HepG2 (cell line): ENCODE measurements at regions not wholly inside any gene's neighbourhood (a gene's known extent, or its start where the extent isn't known, plus 50 kb on each side); places are given as distances from the start of the nearest gene placed in this dataset.

ENCODE experiments used
- ATAC-seq: fragments of 200-7000 bp; cut with Tn5 transposase; 3 replicates; pipeline ENCODE4 v1.9.1; 2020; ENCODE audit warnings: mild to moderate bottlenecking, moderate library complexity
- BruUV-seq: library from RNA; stranded (reverse); fragments of 400-500 nt; replicated peaks from 2 replicates; lab custom pipeline; 2021; lab: Mats Ljungman, UMichigan
- CTCF ChIA-PET: fragments of 300-600 bp; formaldehyde crosslinking; extraction: SDS; loops from one replicate; lab custom pipeline; 2021; ENCODE audit warnings: low total read pairs, inconsistent platforms, low intra/inter-chr PET ratio; lab: Yijun Ruan, JAX
- POLR2A ChIA-PET: fragments of 350-600 bp; sonication (Branson Sonifier 250); formaldehyde crosslinking; loops from one replicate; lab custom pipeline; 2020; ENCODE audit warnings: antibody characterized with exemption, inconsistent platforms; lab: Yijun Ruan, JAX
- DNase-seq: peaks from one replicate; pipeline ENCODE4 v3.0.0-alpha.2; 2015; ENCODE audit warnings: low spot score
- FAIRE-seq: peaks from 3 replicates; lab custom pipeline; 2011; peaks lifted over from hg19 to GRCh38; lab: Jason Lieb, UNC
- H2AFZ ChIP-seq: one replicate; pipeline ENCODE4 v1.6.1; 2011; ENCODE audit warnings: low read length, inconsistent platforms
- H3K27ac ChIP-seq: fragments of 300-600 bp; 3 replicates; pipeline ENCODE4 v1.8.0; 2011; ENCODE audit warnings: mixed run types, mild to moderate bottlenecking, mixed read lengths, low read length, inconsistent platforms; ENCODE audit not compliant: insufficient read depth; ENCODE audit errors: extremely low read length
- H3K27me3 ChIP-seq, 2 experiments: fragments of 200-600 bp in 1 of 2; 2 replicates in 1 of 2; 3 replicates in 1 of 2; pipeline versions ENCODE4 v1.6.0 to v1.8.0; 2011; ENCODE audit warnings: low read length in 2 of 2, mild to moderate bottlenecking in 2 of 2, moderate library complexity in 2 of 2, inconsistent platforms in 1 of 2; ENCODE audit not compliant: insufficient read depth in 2 of 2, control insufficient read depth in 1 of 2
- H3K36me3 ChIP-seq, 2 experiments: fragments of 200-600 bp in 1 of 2; replicated peaks in 1 of 2; 2 replicates in 1 of 2; 3 replicates in 1 of 2; pipeline versions ENCODE4 v1.5.1 to v1.8.0; 2011; ENCODE audit warnings: low read length in 2 of 2, inconsistent platforms in 1 of 2; ENCODE audit not compliant: insufficient read depth in 2 of 2, control insufficient read depth in 1 of 2
- H3K4me1 ChIP-seq: 2 replicates; pipeline ENCODE4 v1.5.1; 2012; ENCODE audit warnings: low read length, inconsistent platforms; ENCODE audit not compliant: insufficient read depth
- H3K4me2 ChIP-seq: 2 replicates; pipeline ENCODE4 v1.6.0; 2011; ENCODE audit warnings: low read depth, low read length, inconsistent platforms
- H3K4me3 ChIP-seq, 3 experiments: fragments of 200-600 bp in 1 of 3; sonication (generic), shearing (Covaris generic) in 1 of 3; replicated peaks in 1 of 3; 2 replicates each; pipeline ENCODE4 v1.5.1; 2011 to 2016; ENCODE audit warnings: low read length in 3 of 3, inconsistent platforms in 2 of 3, low read depth in 2 of 3, mild to moderate bottlenecking in 2 of 3, control low read depth in 1 of 3, mixed read lengths in 1 of 3; ENCODE audit not compliant: insufficient read depth in 1 of 3
- H3K79me2 ChIP-seq: one replicate; pipeline ENCODE4 v1.6.1; 2011; ENCODE audit warnings: low read length, inconsistent platforms; ENCODE audit not compliant: insufficient read depth
- H3K9ac ChIP-seq: 2 replicates; pipeline ENCODE4 v1.6.0; 2011; ENCODE audit warnings: mild to moderate bottlenecking, low read depth, low read length, inconsistent platforms; ENCODE audit not compliant: insufficient read depth
- H3K9me3 ChIP-seq: 2 replicates; pipeline ENCODE4 v1.5.1; 2012; ENCODE audit warnings: mild to moderate bottlenecking, low read length
- H4K20me1 ChIP-seq: 2 replicates; pipeline ENCODE4 v1.6.0; 2011; ENCODE audit warnings: inconsistent platforms, mild to moderate bottlenecking, low read length, moderate library complexity; ENCODE audit not compliant: insufficient read depth
- EP300 ChIP-seq, 3 experiments: sonication (generic) in 1 of 3; formaldehyde crosslinking in 1 of 3; IDR thresholded peaks; 2 replicates each; pipeline versions ENCODE4 v1.5.1 to v1.6.1; 2011 to 2020; ENCODE audit warnings: low read depth in 2 of 3, low read length in 2 of 3, borderline replicate concordance in 1 of 3, improper control_type of control experiment in 1 of 3, mild to moderate bottlenecking in 1 of 3, missing genetic modification reagents in 1 of 3, moderate library complexity in 1 of 3
- HNF4G ChIP-seq, 2 experiments: sonication (generic) in 1 of 2; formaldehyde crosslinking in 1 of 2; IDR thresholded peaks; 2 replicates each; pipeline versions ENCODE4 v1.4.0 to v1.6.1; 2011 to 2020; ENCODE audit warnings: borderline replicate concordance in 2 of 2, low read depth in 2 of 2, mild to moderate bottlenecking in 2 of 2, low read length in 1 of 2, missing genetic modification reagents in 1 of 2, moderate library complexity in 1 of 2
- HOXA3 ChIP-seq: sonication (generic); formaldehyde crosslinking; IDR thresholded peaks from 2 replicates; pipeline ENCODE4 v1.5.0; 2020; ENCODE audit warnings: missing genetic modification reagents
- NRL ChIP-seq: sonication (generic); formaldehyde crosslinking; IDR thresholded peaks from 2 replicates; pipeline ENCODE4 v1.5.0; 2020; ENCODE audit warnings: missing genetic modification reagents, mild to moderate bottlenecking, moderate library complexity, borderline replicate concordance
- RNF2 ChIP-seq: fragments of 450-650 bp; conservative IDR thresholded peaks from 2 replicates; pipeline ENCODE4 v1.6.1; 2016; ENCODE audit warnings: low read depth
- SMC3 ChIP-seq: IDR thresholded peaks from 2 replicates; pipeline ENCODE4 v1.6.1; 2011; ENCODE audit warnings: low read length, improper control_type of control experiment
- SOX5 ChIP-seq: IDR thresholded peaks from 2 replicates; pipeline ENCODE4 v1.6.1; 2016; ENCODE audit warnings: borderline replicate concordance
- ZNF615 ChIP-seq: sonication (generic); formaldehyde crosslinking; IDR thresholded peaks from 2 replicates; pipeline ENCODE4 v1.5.0; 2020; ENCODE audit warnings: mild to moderate bottlenecking, missing genetic modification reagents, borderline replicate concordance
- WGBS: methylation state at CpG from one replicate; pipeline ENCODE4 v1.1.6; 2017; ENCODE audit warnings: low lambda C conversion rate; 5-methylcytosine and 5-hydroxymethylcytosine counted together
- in situ Hi-C: cut with HindIII; loops from 2 replicates; pipeline ENCODE4 v1.10.0; 2017; ENCODE audit warnings: low pct_unique_long_range_greater_than_20kb; ENCODE audit not compliant: extremely low pct_ligation_motif_present
- intact Hi-C: fragments of 100-400 bp; cut with micrococcal nuclease; formaldehyde crosslinking; loops from one replicate; pipeline ENCODE4 v1.10.0; 2022; ENCODE audit not compliant: unreplicated experiment

- Histone ChIP-seq H3K36me3 (no peaks in the 10 kb centered on the region), H3K9me3 (peaks cover 35% of the 10 kb centered on the region), H3K79me2 (no peaks in the 10 kb centered on the region), H3K9ac (no peak overlapping the region), H3K4me3 (no peak overlapping the region), H3K27ac (no peak overlapping the region), H3K27me3 (no peaks in the 10 kb centered on the region), H3K4me2 (no peak overlapping the region), H3K4me1 (no peaks in the 10 kb centered on the region), H4K20me1 (no peaks in the 10 kb centered on the region), H2AFZ (no peak overlapping the region)
- BruUV-seq, result no TSS peak
- intact Hi-C loops (no loop called here), in situ Hi-C loops (no loop called here)
- CTCF ChIA-PET, result no interaction called here
- ATAC-seq (no peak), FAIRE-seq (no peak), DNase-seq (no peak)
- TF ChIP-seq EP300 (IDR thresholded peaks at IDR 0.05; ENCODE audit: low read depth in 2 of 2, low read length in 2 of 2), result no peak
- no peak for TF ChIP-seq EP300 (CRISPR knock-in tag; IDR thresholded peaks at IDR 0.05; ENCODE audit: borderline replicate concordance)
- TF ChIP-seq RNF2, result no peak
- TF ChIP-seq ZNF615 (CRISPR knock-in tag), result no peak
- no peak for TF ChIP-seq SOX5 (CRISPR knock-in tag)
- TF ChIP-seq SMC3, result no peak
- no peak for TF ChIP-seq NRL (CRISPR knock-in tag)
- no peak for TF ChIP-seq HOXA3 (CRISPR knock-in tag)
- TF ChIP-seq HNF4G (IDR thresholded peaks at IDR 0.05; ENCODE audit: borderline replicate concordance, low read depth, low read length), result no peak
- TF ChIP-seq HNF4G (CRISPR knock-in tag; IDR thresholded peaks at IDR 0.05; ENCODE audit: borderline replicate concordance, low read depth), result no peak
- POLR2A ChIA-PET, result no interaction called here
- 3% methylated on average over 4 of the region's 4 CpGs for WGBS
Measured at GRCh38 chr7:19351341-19352304, 206.4 kb upstream of the FERD3L start.
